ENCODE measurements at regions not wholly inside any gene's neighbourhood (a gene's known extent, or its start where the extent isn't known, plus 50 kb on each side); places are given as distances from the start of the nearest gene placed in this dataset.

GRCh38 chr6:56350628-56351260, 103.4 kb upstream of the COL21A1 start:
- Histone ChIP-seq H3K79me2 (ENCODE audit: insufficient read depth) (no peaks in the 10 kb centered on the region), H4K20me1 (ENCODE audit: insufficient read depth) (no peaks in the 10 kb centered on the region), H3K9me3 (ENCODE audit: low read depth) (no peaks in the 10 kb centered on the region), H3K4me3 (no peak overlapping the region), H2AFZ (no peak overlapping the region), H3K9me2 (ENCODE audit: insufficient read depth) (no peaks in the 10 kb centered on the region), H3K27me3 (replicated peaks; ENCODE audit: insufficient read depth) (no peaks in the 10 kb centered on the region), H3K9ac (no peak overlapping the region), H3K27ac (no peak overlapping the region), H3K4me2 (ENCODE audit: unreplicated experiment) (no peak overlapping the region), H3K36me3 (ENCODE audit: low read depth) (no peaks in the 10 kb centered on the region), H3F3A (ENCODE audit: insufficient read depth) (peaks cover 36% of the 10 kb centered on the region), H3K4me1 (ENCODE audit: insufficient read depth) (peaks cover 38% of the 10 kb centered on the region)
- TF ChIP-seq EZH2phosphoT487 (IDR thresholded peaks at IDR 0.05; ENCODE audit: insufficient read depth, low read depth) (no peak), EZH2 (IDR thresholded peaks at IDR 0.05; ENCODE audit: insufficient read depth, poor library complexity, severe bottlenecking) (no peak)
- in situ Hi-C loops (cut with MboI) = loop anchor here (10.0 kb wide), 2 partner anchors 214 to 244 kb away; no protein-coding TSS in a partner anchor
- WGBS, 2 experiments (ENCODE audit: low coverage in 1 of 2, low lambda C conversion rate in 2 of 2, missing lambda C conversion rate in 2 of 2) = 97 to 98% methylated on average over 6 of the region's 6 CpGs
- DNase-seq = no peak

GRCh38 chr6:56349194-56349593, 101.8 kb upstream of the COL21A1 start:
- Histone ChIP-seq H3K9ac (no peak overlapping the region), H3K36me3 (ENCODE audit: low read depth) (no peaks in the 10 kb centered on the region), H3K9me3 (ENCODE audit: low read depth) (no peaks in the 10 kb centered on the region), H2AFZ (no peak overlapping the region), H3K4me3 (no peak overlapping the region), H3K4me2 (ENCODE audit: unreplicated experiment) (peak overlapping the region; percentile 27), H3F3A (ENCODE audit: insufficient read depth) (peaks cover 31% of the 10 kb centered on the region), H3K27me3 (replicated peaks; ENCODE audit: insufficient read depth) (no peaks in the 10 kb centered on the region), H3K4me1 (ENCODE audit: insufficient read depth) (peaks cover 47% of the 10 kb centered on the region), H3K9me2 (ENCODE audit: insufficient read depth) (no peaks in the 10 kb centered on the region), H4K20me1 (ENCODE audit: insufficient read depth) (no peaks in the 10 kb centered on the region), H3K79me2 (ENCODE audit: insufficient read depth) (no peaks in the 10 kb centered on the region), H3K27ac (no peak overlapping the region)
- TF ChIP-seq EZH2 (IDR thresholded peaks at IDR 0.05; ENCODE audit: insufficient read depth, poor library complexity, severe bottlenecking) (no peak), EZH2phosphoT487 (IDR thresholded peaks at IDR 0.05; ENCODE audit: insufficient read depth, low read depth) (no peak)
- in situ Hi-C loops (cut with MboI) = no loop called here
- peak; percentile 53 for DNase-seq
- 24 to 33% methylated on average over 3 of the region's 3 CpGs for WGBS, 2 experiments (ENCODE audit: low coverage in 1 of 2, low lambda C conversion rate in 2 of 2, missing lambda C conversion rate in 2 of 2)

- Histone ChIP-seq H3K9me2 (ENCODE audit: insufficient read depth) (no peaks in the 10 kb centered on the region), H3F3A (ENCODE audit: insufficient read depth) (peaks cover 31% of the 10 kb centered on the region), H3K9me3 (ENCODE audit: low read depth) (no peaks in the 10 kb centered on the region), H3K79me2 (ENCODE audit: insufficient read depth) (no peaks in the 10 kb centered on the region), H3K4me2 (ENCODE audit: unreplicated experiment) (peak overlapping the region; percentile 27), H3K27me3 (replicated peaks; ENCODE audit: insufficient read depth) (no peaks in the 10 kb centered on the region), H3K36me3 (ENCODE audit: low read depth) (no peaks in the 10 kb centered on the region), H4K20me1 (ENCODE audit: insufficient read depth) (no peaks in the 10 kb centered on the region), H2AFZ (no peak overlapping the region), H3K27ac (no peak overlapping the region), H3K9ac (no peak overlapping the region), H3K4me3 (no peak overlapping the region), H3K4me1 (ENCODE audit: insufficient read depth) (peaks cover 47% of the 10 kb centered on the region)
- in situ Hi-C loops (cut with MboI) = no loop called here
- no peak for TF ChIP-seq EZH2phosphoT487 (IDR thresholded peaks at IDR 0.05; ENCODE audit: insufficient read depth, low read depth)
- TF ChIP-seq EZH2 (IDR thresholded peaks at IDR 0.05; ENCODE audit: insufficient read depth, poor library complexity, severe bottlenecking) = no peak
- 100% methylated on average over 1 of the region's 1 CpG for WGBS, 2 experiments (ENCODE audit: low coverage in 1 of 2, low lambda C conversion rate in 2 of 2, missing lambda C conversion rate in 2 of 2)
- DNase-seq = peak; percentile 28
Observed at GRCh38 chr6:56348578-56348977, 101.2 kb upstream of the COL21A1 start.

GRCh38 chr6:56347526-56347925, 100.1 kb upstream of the COL21A1 start:
- no peaks in the 10 kb centered on the region for H3K27me3 ChIP-seq (replicated peaks; ENCODE audit: insufficient read depth)
- DNase-seq = peak; percentile 82
- no peak overlapping the region for H2AFZ ChIP-seq
- no peaks in the 10 kb centered on the region for H3K79me2 ChIP-seq (ENCODE audit: insufficient read depth)
- H3K27ac ChIP-seq = peak overlapping the region; percentile 38; the same call in 1 of the 2 replicates
- no peaks in the 10 kb centered on the region for H3K36me3 ChIP-seq (ENCODE audit: low read depth)
- TF ChIP-seq EZH2 (IDR thresholded peaks at IDR 0.05; ENCODE audit: insufficient read depth, poor library complexity, severe bottlenecking) = no peak
- no peak for TF ChIP-seq EZH2phosphoT487 (IDR thresholded peaks at IDR 0.05; ENCODE audit: insufficient read depth, low read depth)
- no peak overlapping the region for H3K4me3 ChIP-seq
- in situ Hi-C loops (cut with MboI) = no loop called here
- H3K4me1 ChIP-seq (ENCODE audit: insufficient read depth) = peaks cover 47% of the 10 kb centered on the region
- H3F3A ChIP-seq (ENCODE audit: insufficient read depth) = peaks cover 31% of the 10 kb centered on the region
- H3K4me2 ChIP-seq (ENCODE audit: unreplicated experiment) = peak overlapping the region; percentile 15
- no peaks in the 10 kb centered on the region for H4K20me1 ChIP-seq (ENCODE audit: insufficient read depth)
- H3K9me2 ChIP-seq (ENCODE audit: insufficient read depth) = no peaks in the 10 kb centered on the region
- H3K9ac ChIP-seq = no peak overlapping the region
- no peaks in the 10 kb centered on the region for H3K9me3 ChIP-seq (ENCODE audit: low read depth)
